K562 (cell line): ENCODE measurements at regions not wholly inside any gene's neighbourhood (a gene's known extent, or its start where the extent isn't known, plus 50 kb on each side); places are given as distances from the start of the nearest gene placed in this dataset.
A peak's percentile ranks its signal among the peaks of the same experiment; 100 is the strongest.

ENCODE experiments used
- ADNP ChIP-seq: fragments of 200-800 bp; sonication (Bioruptor generic); IDR thresholded peaks from 2 replicates; pipeline ENCODE4 v1.6.1; 2016; ENCODE audit warnings: missing genetic modification characterization, missing compliant biosample characterization
- CBX5 ChIP-seq: IDR thresholded peaks from 2 replicates; pipeline ENCODE4 v1.6.1; 2014; ENCODE audit warnings: low read depth, borderline replicate concordance
- FOXA3 ChIP-seq, 2 experiments: fragments of 450-650 bp in 1 of 2; sonication (generic) in 1 of 2; formaldehyde crosslinking; IDR thresholded peaks in 1 of 2; conservative IDR thresholded peaks in 1 of 2; 2 replicates each; pipeline versions ENCODE4 v1.4.0 to v1.8.0; 2020 to 2022; ENCODE audit warnings: mild to moderate bottlenecking in 2 of 2, missing genetic modification reagents in 1 of 2
- HBP1 ChIP-seq: fragments of 450-650 bp; formaldehyde crosslinking; IDR thresholded peaks from 2 replicates; pipeline ENCODE4 v1.4.0; 2022; ENCODE audit warnings: missing genetic modification characterization
- KAT8 ChIP-seq: fragments of 450-650 bp; IDR thresholded peaks from 2 replicates; pipeline ENCODE4 v1.6.1; 2016; ENCODE audit warnings: low read depth, mild to moderate bottlenecking
- L3MBTL2 ChIP-seq: fragments of 450-650 bp; IDR thresholded peaks from 2 replicates; pipeline ENCODE4 v1.6.1; 2016; ENCODE audit warnings: mild to moderate bottlenecking, moderate library complexity
- MEF2A ChIP-seq: IDR thresholded peaks from 2 replicates; pipeline ENCODE4 v1.6.1; 2011; ENCODE audit warnings: low read depth, mild to moderate bottlenecking, low read length, moderate library complexity; ENCODE audit not compliant: control insufficient read depth
- MEIS2 ChIP-seq: fragments of 450-650 bp; IDR thresholded peaks from 2 replicates; pipeline ENCODE4 v1.6.1; 2014; ENCODE audit warnings: mild to moderate bottlenecking; ENCODE audit not compliant: partially characterized antibody
- NCOA1 ChIP-seq: fragments of 450-650 bp; IDR thresholded peaks from 2 replicates; pipeline ENCODE4 v1.6.1; 2016; ENCODE audit warnings: low read depth
- TARDBP ChIP-seq: fragments of 450-650 bp; IDR thresholded peaks from 2 replicates; pipeline ENCODE4 v1.6.1; 2016
- ZBTB40 ChIP-seq, 2 experiments: fragments of 450-650 bp in 1 of 2; sonication (generic) in 1 of 2; formaldehyde crosslinking in 1 of 2; IDR thresholded peaks; 2 replicates each; pipeline versions ENCODE4 v1.7.1 to v1.9.0; 2016 to 2022; ENCODE audit warnings: inconsistent platforms in 1 of 2, mild to moderate bottlenecking in 1 of 2, missing genetic modification reagents in 1 of 2
- TF ChIP-seq, protein P1 (sequence below), 2 experiments: IDR thresholded peaks; 2 replicates each; pipeline ENCODE4 v1.6.1; 2011; ENCODE audit warnings: borderline replicate concordance in 1 of 2, control low read depth in 1 of 2, low read depth in 1 of 2, low read length in 1 of 2, mild to moderate bottlenecking in 1 of 2, mixed read lengths in 1 of 2, moderate library complexity in 1 of 2; ENCODE audit not compliant: insufficient read depth in 1 of 2, insufficient read length in 1 of 2, poor library complexity in 1 of 2, severe bottlenecking in 1 of 2; ENCODE audit errors: extremely low read depth in 1 of 2
- TF ChIP-seq, protein P2 (sequence below): fragments of 450-650 bp; formaldehyde crosslinking; conservative IDR thresholded peaks from 2 replicates; pipeline ENCODE4 v1.4.0; 2022; ENCODE audit warnings: mild to moderate bottlenecking, missing genetic modification characterization

DNA sequence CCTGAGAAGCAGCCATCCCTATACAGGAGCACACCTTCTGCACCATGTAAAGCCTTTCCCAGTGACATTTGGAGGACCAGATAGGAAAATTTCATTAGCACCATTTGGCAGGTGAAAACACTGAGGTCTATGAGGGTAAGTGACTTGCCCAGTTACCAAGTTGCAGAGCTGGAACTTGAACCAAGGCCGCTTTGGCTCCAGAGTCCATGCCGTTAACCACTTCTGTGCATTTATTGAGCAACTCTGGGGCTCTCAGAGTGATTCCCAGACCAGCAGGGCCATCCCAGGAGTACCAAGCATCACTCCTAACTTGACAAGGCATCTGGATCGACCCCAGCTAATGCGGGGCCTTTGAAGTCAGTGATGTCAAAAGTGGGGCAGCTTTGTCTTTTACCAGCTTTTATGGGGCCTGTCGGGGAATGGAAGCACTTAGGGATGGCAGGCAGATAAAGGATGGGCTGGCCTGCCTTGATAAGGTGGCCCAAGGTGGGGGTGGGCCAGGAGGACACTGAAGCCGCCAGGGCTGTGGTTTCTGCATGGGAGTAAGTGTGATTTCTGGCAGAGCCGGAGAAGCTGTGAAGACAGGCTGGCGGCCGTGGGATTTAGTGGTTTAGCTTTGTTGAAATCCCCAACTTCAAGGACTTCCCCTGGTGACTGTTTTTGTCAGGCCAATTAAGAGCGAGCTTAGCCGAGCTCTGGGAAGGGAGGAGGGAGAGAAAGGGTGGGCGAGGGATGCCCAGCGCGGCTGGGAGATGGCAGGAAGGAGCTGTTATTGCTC lies 127.3 kb downstream of the MACROH2A1 start (continued):
- TF ChIP-seq, protein P1, sequence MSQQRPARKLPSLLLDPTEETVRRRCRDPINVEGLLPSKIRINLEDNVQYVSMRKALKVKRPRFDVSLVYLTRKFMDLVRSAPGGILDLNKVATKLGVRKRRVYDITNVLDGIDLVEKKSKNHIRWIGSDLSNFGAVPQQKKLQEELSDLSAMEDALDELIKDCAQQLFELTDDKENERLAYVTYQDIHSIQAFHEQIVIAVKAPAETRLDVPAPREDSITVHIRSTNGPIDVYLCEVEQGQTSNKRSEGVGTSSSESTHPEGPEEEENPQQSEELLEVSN (IDR thresholded peaks at IDR 0.05; ENCODE audit: borderline replicate concordance in 1 of 2, extremely low read depth in 1 of 2, insufficient read depth in 1 of 2, insufficient read length in 1 of 2, low read depth in 1 of 2, low read length in 1 of 2, poor library complexity in 1 of 2, severe bottlenecking in 1 of 2), result peak in 1 of 2 experiments; percentile 63
- TF ChIP-seq MEF2A (0 out of 2 replicates have a peak, but pooled peaks have one; percentile 12), TARDBP (peak; percentile 82), FOXA3 (CRISPR knock-in tag; conservative IDR thresholded peaks at IDR 0.05 in 1 of 2, IDR thresholded peaks at IDR 0.05 in 1 of 2) (peak in 1 of 2 experiments; percentile 56; a peak in 1 of 4 replicates), ADNP (tag) (no peak), ZBTB40 (IDR thresholded peaks at IDR 0.05) (0 out of 2 replicates have a peak, but pooled peaks have one; percentile 37), ZBTB40 (CRISPR knock-in tag; IDR thresholded peaks at IDR 0.05) (no peak), CBX5 (peak; percentile 37; the same call in 1 of the 2 replicates), L3MBTL2 (peak; percentile 90), HBP1 (peak; percentile 62; the same call in 1 of the 2 replicates), KAT8 (no peak), NCOA1 (peak; percentile 87), MEIS2 (peak; percentile 85)
- TF ChIP-seq, protein P2, sequence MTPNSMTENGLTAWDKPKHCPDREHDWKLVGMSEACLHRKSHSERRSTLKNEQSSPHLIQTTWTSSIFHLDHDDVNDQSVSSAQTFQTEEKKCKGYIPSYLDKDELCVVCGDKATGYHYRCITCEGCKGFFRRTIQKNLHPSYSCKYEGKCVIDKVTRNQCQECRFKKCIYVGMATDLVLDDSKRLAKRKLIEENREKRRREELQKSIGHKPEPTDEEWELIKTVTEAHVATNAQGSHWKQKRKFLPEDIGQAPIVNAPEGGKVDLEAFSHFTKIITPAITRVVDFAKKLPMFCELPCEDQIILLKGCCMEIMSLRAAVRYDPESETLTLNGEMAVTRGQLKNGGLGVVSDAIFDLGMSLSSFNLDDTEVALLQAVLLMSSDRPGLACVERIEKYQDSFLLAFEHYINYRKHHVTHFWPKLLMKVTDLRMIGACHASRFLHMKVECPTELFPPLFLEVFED (CRISPR knock-in tag), result peak; percentile 83; the same call in 1 of the 2 replicates
